IMR-90 (cell line): ENCODE measurements at regions not wholly inside any gene's neighbourhood (a gene's known extent, or its start where the extent isn't known, plus 50 kb on each side); places are given as distances from the start of the nearest gene placed in this dataset.

Experiments
- CEBPB ChIP-seq: IDR thresholded peaks from 2 replicates; pipeline ENCODE4 v1.6.1; 2012; ENCODE audit warnings: low read depth, low read length, improper control_type of control experiment
- MXI1 ChIP-seq: IDR thresholded peaks from 2 replicates; pipeline ENCODE4 v1.6.1; 2012; ENCODE audit warnings: low read depth, mild to moderate bottlenecking, low read length, moderate library complexity, borderline replicate concordance
- NFE2L2 ChIP-seq: fragments of 150-350 bp; IDR thresholded peaks from 2 replicates; pipeline ENCODE4 v1.6.1; 2016; ENCODE audit warnings: low read depth, mild to moderate bottlenecking, low read length
- POLR2A ChIP-seq: IDR thresholded peaks from 2 replicates; pipeline ENCODE4 v1.6.1; 2012; ENCODE audit warnings: mild to moderate bottlenecking, low read depth, low read length
- RFX5 ChIP-seq: IDR thresholded peaks from 2 replicates; pipeline ENCODE4 v1.8.0; 2012; ENCODE audit warnings: low read depth, mild to moderate bottlenecking, low read length, moderate library complexity
- TF ChIP-seq, protein P1 (sequence below): conservative IDR thresholded peaks from 2 replicates; pipeline ENCODE4 v1.5.1; 2012; ENCODE audit warnings: mild to moderate bottlenecking, low read depth, low read length, improper control_type of control experiment
- TF ChIP-seq, protein P2 (sequence below): fragments of 150-350 bp; IDR thresholded peaks from 2 replicates; pipeline ENCODE4 v1.6.1; 2016; ENCODE audit warnings: low read depth, mild to moderate bottlenecking, low read length, moderate library complexity, borderline replicate concordance
- TF ChIP-seq, protein P3 (sequence below): fragments of 150-350 bp; IDR thresholded peaks from 2 replicates; pipeline ENCODE4 v1.6.1; 2017; ENCODE audit warnings: mild to moderate bottlenecking, antibody characterized with exemption, low read length, low read depth

DNA sequence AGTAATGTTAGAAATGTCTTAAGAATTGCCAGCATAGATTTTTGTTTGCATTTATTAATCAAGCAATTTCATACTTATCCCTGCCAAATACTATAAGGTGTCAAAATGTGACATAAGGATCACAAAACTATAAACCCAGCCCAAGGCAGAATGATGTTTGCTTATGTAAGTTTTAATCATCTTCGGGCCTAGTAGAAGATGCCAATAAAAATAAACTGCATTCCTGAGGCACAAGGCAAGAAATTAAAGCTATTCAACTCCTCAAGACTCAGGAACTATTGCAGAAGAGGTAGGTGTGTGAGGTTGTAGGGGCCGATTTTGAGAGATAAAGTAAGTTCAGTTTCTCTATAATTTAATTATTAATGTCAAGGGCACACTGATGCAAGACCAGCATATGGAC, 189.4 kb upstream of the AHR start:
- TF ChIP-seq, protein P1, sequence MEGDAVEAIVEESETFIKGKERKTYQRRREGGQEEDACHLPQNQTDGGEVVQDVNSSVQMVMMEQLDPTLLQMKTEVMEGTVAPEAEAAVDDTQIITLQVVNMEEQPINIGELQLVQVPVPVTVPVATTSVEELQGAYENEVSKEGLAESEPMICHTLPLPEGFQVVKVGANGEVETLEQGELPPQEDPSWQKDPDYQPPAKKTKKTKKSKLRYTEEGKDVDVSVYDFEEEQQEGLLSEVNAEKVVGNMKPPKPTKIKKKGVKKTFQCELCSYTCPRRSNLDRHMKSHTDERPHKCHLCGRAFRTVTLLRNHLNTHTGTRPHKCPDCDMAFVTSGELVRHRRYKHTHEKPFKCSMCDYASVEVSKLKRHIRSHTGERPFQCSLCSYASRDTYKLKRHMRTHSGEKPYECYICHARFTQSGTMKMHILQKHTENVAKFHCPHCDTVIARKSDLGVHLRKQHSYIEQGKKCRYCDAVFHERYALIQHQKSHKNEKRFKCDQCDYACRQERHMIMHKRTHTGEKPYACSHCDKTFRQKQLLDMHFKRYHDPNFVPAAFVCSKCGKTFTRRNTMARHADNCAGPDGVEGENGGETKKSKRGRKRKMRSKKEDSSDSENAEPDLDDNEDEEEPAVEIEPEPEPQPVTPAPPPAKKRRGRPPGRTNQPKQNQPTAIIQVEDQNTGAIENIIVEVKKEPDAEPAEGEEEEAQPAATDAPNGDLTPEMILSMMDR, result no peak
- TF ChIP-seq, protein P2, sequence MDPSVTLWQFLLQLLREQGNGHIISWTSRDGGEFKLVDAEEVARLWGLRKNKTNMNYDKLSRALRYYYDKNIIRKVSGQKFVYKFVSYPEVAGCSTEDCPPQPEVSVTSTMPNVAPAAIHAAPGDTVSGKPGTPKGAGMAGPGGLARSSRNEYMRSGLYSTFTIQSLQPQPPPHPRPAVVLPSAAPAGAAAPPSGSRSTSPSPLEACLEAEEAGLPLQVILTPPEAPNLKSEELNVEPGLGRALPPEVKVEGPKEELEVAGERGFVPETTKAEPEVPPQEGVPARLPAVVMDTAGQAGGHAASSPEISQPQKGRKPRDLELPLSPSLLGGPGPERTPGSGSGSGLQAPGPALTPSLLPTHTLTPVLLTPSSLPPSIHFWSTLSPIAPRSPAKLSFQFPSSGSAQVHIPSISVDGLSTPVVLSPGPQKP, result no peak
- TF ChIP-seq RFX5 (no peak), CEBPB (peak; percentile 49; the same call in 1 of the 2 replicates), POLR2A (no peak), NFE2L2 (no peak), MXI1 (no peak)
- TF ChIP-seq, protein P3, sequence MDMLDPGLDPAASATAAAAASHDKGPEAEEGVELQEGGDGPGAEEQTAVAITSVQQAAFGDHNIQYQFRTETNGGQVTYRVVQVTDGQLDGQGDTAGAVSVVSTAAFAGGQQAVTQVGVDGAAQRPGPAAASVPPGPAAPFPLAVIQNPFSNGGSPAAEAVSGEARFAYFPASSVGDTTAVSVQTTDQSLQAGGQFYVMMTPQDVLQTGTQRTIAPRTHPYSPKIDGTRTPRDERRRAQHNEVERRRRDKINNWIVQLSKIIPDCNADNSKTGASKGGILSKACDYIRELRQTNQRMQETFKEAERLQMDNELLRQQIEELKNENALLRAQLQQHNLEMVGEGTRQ, result no peak
